Hepatocyte (in vitro differentiated cells): ENCODE measurements at regions not wholly inside any gene's neighbourhood (a gene's known extent, or its start where the extent isn't known, plus 50 kb on each side); places are given as distances from the start of the nearest gene placed in this dataset.

Source experiments
- EZH2 ChIP-seq: fragments of 200-600 bp; sonication (generic); IDR thresholded peaks from 2 replicates; pipeline ENCODE4 v1.6.1; 2016; ENCODE audit warnings: antibody characterized with exemption, mild to moderate bottlenecking, borderline replicate concordance
- EZH2phosphoT487 ChIP-seq: fragments of 200-600 bp; sonication (generic); IDR thresholded peaks from one replicate; pipeline ENCODE4 v1.6.1; 2018; ENCODE audit warnings: antibody characterized with exemption, mild to moderate bottlenecking, low read depth, moderate library complexity; ENCODE audit not compliant: unreplicated experiment, severe bottlenecking
- TF ChIP-seq, protein P1 (sequence below): fragments of 200-600 bp; sonication (generic); IDR thresholded peaks from 2 replicates; pipeline ENCODE4 v1.5.1; 2016; ENCODE audit warnings: antibody characterized with exemption, mild to moderate bottlenecking; ENCODE audit not compliant: poor library complexity

DNA sequence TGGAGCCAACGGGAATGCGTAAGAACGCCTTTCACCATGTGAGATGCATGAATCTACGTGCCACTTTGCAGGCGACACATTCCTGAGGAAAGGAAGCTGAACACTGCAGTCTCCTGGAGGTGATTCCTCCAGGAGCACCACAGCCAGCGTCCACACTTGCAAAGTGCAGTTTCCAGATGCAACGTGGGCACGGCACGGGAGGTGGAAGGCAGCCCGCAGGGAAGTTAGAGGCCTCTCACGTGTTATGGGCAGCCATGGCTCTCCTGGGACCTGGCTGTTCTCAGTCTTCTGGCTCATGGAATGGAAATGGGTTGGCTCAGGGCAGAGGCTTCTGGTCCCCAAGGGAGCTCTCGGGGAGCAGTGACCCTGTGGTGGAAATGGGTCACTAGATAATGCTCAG is 381.0 kb upstream of the IRX4 start:
- TF ChIP-seq EZH2 (no peak), EZH2phosphoT487 (no peak)
- TF ChIP-seq, protein P1, sequence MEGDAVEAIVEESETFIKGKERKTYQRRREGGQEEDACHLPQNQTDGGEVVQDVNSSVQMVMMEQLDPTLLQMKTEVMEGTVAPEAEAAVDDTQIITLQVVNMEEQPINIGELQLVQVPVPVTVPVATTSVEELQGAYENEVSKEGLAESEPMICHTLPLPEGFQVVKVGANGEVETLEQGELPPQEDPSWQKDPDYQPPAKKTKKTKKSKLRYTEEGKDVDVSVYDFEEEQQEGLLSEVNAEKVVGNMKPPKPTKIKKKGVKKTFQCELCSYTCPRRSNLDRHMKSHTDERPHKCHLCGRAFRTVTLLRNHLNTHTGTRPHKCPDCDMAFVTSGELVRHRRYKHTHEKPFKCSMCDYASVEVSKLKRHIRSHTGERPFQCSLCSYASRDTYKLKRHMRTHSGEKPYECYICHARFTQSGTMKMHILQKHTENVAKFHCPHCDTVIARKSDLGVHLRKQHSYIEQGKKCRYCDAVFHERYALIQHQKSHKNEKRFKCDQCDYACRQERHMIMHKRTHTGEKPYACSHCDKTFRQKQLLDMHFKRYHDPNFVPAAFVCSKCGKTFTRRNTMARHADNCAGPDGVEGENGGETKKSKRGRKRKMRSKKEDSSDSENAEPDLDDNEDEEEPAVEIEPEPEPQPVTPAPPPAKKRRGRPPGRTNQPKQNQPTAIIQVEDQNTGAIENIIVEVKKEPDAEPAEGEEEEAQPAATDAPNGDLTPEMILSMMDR = no peak
